ENCODE measurements at regions not wholly inside any gene's neighbourhood (a gene's known extent, or its start where the extent isn't known, plus 50 kb on each side); places are given as distances from the start of the nearest gene placed in this dataset.

- TF ChIP-seq POLR2A (IDR thresholded peaks at IDR 0.05): no peak
- TF ChIP-seq CTCF (IDR thresholded peaks at IDR 0.05): no peak
These were observed 163.6 kb upstream of the PRICKLE2 start for GRCh38 chr3:64388886-64389285.
